SU-DHL-6 (cell line): ENCODE measurements at regions not wholly inside any gene's neighbourhood (a gene's known extent, or its start where the extent isn't known, plus 50 kb on each side); places are given as distances from the start of the nearest gene placed in this dataset.

Experiments
- CTCF ChIP-seq: fragments of 200-600 bp; sonication (generic); IDR thresholded peaks from one replicate; pipeline ENCODE4 v1.5.1; 2017; ENCODE audit warnings: antibody characterized with exemption, mild to moderate bottlenecking, low read length, moderate library complexity; ENCODE audit not compliant: insufficient read depth, poor library complexity, severe bottlenecking
- EZH2phosphoT487 ChIP-seq: fragments of 200-600 bp; sonication (generic), shearing (Covaris generic); conservative IDR thresholded peaks from 2 replicates; pipeline ENCODE4 v1.6.1; 2018; ENCODE audit warnings: mild to moderate bottlenecking, antibody characterized with exemption, low read length, moderate library complexity, mixed read lengths

GRCh38 chrX:45852884-45853283 lies 652.2 kb upstream of the DIPK2B start:
- no peak for TF ChIP-seq CTCF
- TF ChIP-seq EZH2phosphoT487: no peak
